Astrocyte of the cerebellum (primary cell): ENCODE measurements at regions not wholly inside any gene's neighbourhood (a gene's known extent, or its start where the extent isn't known, plus 50 kb on each side); places are given as distances from the start of the nearest gene placed in this dataset.

Source experiments
- DNase-seq: peaks from one replicate; pipeline ENCODE4 v3.0.0-alpha.2; 2011; ENCODE audit warnings: low read depth
- H3K4me3 ChIP-seq: 2 replicates; pipeline ENCODE4 v1.5.1; 2011; ENCODE audit warnings: mild to moderate bottlenecking, low read depth, low read length, moderate library complexity
- in situ Hi-C: cut with HindIII; loops from 2 replicates; pipeline ENCODE4 v1.10.0; 2017; ENCODE audit warnings: low sequenced_read_pairs
- TF ChIP-seq, protein P1 (sequence below): IDR thresholded peaks from 2 replicates; pipeline ENCODE4 v1.5.1; 2012; ENCODE audit warnings: low read length, low read depth, moderate library complexity, mild to moderate bottlenecking; ENCODE audit errors: missing control alignments

DNA sequence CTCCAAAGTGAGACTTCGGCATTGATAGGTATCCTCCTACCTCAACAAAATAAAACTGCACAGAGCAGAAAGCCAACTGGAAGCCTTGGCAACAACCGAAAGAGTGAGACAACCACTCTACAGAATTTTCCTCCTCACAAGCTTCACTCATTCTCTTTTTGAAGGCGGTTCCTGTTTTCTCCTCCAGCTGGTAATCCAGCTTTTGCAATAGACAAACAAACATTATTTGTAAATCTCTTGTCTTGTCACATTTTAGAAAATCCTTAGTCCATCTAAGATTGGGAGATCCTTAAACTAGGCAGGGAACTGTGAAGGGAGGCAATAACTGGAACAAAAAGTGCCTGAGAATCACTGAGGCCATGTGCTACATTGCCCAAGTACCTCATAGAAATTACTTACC lies 332.4 kb downstream of the BCL11A start:
- DNase-seq: no peak
- TF ChIP-seq, protein P1, sequence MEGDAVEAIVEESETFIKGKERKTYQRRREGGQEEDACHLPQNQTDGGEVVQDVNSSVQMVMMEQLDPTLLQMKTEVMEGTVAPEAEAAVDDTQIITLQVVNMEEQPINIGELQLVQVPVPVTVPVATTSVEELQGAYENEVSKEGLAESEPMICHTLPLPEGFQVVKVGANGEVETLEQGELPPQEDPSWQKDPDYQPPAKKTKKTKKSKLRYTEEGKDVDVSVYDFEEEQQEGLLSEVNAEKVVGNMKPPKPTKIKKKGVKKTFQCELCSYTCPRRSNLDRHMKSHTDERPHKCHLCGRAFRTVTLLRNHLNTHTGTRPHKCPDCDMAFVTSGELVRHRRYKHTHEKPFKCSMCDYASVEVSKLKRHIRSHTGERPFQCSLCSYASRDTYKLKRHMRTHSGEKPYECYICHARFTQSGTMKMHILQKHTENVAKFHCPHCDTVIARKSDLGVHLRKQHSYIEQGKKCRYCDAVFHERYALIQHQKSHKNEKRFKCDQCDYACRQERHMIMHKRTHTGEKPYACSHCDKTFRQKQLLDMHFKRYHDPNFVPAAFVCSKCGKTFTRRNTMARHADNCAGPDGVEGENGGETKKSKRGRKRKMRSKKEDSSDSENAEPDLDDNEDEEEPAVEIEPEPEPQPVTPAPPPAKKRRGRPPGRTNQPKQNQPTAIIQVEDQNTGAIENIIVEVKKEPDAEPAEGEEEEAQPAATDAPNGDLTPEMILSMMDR: no peak
- in situ Hi-C loops: no loop called here
- H3K4me3 ChIP-seq: no peak overlapping the region

DNA sequence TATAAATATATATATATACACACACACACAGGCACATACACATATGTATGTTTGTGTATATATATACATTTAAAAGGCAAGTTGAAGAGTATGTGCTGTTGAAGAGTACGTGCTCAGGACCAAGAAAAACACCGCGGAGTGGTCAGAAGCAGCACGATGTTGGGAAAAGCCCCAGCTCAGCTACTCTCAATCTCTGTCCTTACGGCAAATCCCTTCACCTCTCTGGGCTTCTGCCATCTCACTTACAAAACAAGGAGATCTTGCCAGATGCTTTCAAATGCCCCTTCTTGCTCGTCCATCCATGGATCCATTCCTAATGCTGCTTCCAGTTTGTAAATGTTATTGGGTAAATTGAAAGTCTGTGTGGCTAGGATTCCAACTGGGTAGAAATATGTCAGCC lies 333.9 kb downstream of the BCL11A start:
- in situ Hi-C loops: no loop called here

DNA sequence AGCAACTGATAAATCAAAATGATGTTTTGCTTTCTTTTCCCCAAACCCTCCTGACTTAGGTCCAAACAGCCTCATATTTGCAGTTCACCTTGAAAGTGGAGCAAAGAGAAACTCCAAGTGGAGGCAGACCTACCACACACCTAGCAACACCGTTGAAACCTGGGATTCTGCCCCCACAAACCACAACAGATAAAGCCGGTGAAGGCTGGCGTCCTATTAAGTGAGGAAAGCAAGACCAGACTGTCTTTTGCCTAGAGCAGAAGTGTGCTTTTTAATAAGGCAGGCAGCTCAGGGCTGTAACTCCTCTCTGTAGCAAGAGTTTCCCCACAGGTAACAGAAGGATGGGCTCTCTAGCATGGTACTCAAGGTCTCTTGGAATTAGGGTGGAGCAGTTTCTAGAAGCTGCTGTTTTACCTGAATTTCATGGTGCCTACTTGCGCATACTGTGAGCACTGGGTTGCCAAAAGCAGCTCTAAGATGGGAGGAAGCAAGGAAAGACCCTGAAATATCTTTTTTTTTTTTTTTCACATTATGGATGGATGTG lies 336.9 kb downstream of the BCL11A start:
- H3K4me3 ChIP-seq: no peak overlapping the region
- in situ Hi-C loops: no loop called here
- no peak for DNase-seq
- TF ChIP-seq, protein P1: no peak

More for the DNA sequence above, 333.9 kb downstream of the BCL11A start:
- DNase-seq: no peak
- no peak overlapping the region for H3K4me3 ChIP-seq
- TF ChIP-seq, protein P1: no peak

DNA sequence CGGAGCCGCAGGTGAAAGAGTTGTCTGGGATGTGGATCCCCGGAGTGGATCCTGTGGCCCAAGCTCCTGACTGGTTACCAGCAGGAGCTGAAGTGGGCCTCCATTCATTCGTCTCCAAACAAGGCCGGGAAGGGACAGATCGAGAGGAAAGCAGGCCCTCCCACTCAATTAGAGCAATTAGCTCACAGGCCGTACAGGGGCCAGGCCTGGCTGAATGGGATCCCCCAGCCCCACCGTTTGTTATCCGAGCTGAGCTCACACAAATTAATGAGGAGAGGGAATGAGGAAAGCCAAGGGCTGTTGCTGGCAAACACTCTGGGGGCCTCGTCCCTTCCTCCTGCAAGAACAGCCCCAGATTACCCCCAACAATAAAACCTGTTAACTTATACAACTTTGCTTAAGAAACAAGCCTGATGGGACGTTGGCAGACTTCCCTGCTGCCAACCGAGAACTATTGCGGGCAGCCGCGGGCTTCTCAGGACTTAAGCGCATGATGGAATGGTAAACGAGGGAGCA lies 338.0 kb downstream of the BCL11A start:
- TF ChIP-seq, protein P1: no peak
- in situ Hi-C loops: no loop called here
- DNase-seq: no peak
- no peak overlapping the region for H3K4me3 ChIP-seq

DNA sequence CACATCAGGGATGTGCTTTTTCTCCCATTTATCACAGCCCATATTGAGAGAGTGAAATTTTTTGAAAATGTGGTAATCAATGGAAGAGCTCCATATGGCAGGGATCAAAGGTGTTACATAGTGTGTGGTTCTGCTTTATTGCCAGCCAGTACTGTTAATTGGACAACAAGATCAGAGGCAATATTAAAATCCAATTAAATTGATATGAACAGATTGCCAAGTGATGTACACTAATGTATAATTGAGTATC lies 338.9 kb downstream of the BCL11A start:
- DNase-seq: no peak
- no peak overlapping the region for H3K4me3 ChIP-seq
- in situ Hi-C loops: no loop called here
- TF ChIP-seq, protein P1: no peak

DNA sequence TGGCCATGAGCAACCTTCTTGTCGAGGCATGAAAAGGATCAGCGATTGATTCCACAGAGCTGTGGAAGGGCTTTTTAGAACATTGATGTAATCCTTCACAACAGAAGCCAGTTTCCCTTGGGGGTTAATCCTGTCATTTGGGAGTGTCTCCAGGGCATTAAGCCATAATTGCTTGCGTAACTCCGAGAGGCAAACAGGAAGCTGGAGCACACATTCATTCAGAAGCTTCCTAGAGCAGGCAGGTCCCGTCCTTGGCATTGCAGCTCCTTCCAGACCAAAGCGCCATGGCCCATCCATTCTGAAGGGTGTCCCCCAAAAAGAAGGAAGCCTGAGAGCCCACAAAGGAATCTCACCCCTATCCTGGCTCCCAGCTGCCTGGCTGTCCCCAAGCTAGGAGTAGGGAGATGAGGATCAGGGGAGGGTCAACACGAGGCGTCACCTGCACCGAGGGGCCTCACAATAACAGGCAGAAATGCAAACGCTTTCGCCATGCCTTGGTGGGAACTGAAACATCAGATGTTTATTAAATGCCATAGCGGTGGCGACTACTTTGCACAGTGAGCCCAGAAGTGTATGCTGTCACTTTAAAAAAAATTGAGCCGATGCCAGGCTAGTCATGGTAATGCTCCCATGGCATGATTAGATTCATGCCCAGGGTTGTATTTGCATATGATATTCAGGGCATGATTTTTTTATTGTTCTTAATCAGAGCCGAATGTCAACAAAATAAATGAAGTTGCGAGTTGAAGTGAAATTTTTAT lies 339.4 kb downstream of the BCL11A start:
- no peak for DNase-seq
- in situ Hi-C loops: no loop called here
- no peak overlapping the region for H3K4me3 ChIP-seq
- TF ChIP-seq, protein P1: no peak
